SKM-1 (cell line): ENCODE measurements at regions not wholly inside any gene's neighbourhood (a gene's known extent, or its start where the extent isn't known, plus 50 kb on each side); places are given as distances from the start of the nearest gene placed in this dataset.

ENCODE experiments used
- DNase-seq: peaks from one replicate; lab custom pipeline; 2025; ENCODE audit not compliant: unreplicated experiment; lab: John Stamatoyannopoulos, UW

GRCh38 chr12:19855851-19856250, 416.6 kb downstream of the AEBP2 start:
- no peak for DNase-seq

- DNase-seq, result no peak
Measured at GRCh38 chr12:19856389-19856788, 417.1 kb downstream of the AEBP2 start.

GRCh38 chr12:19857204-19857603, 417.9 kb downstream of the AEBP2 start:
- no peak for DNase-seq

GRCh38 chr12:19867151-19867550, 427.9 kb downstream of the AEBP2 start:
- DNase-seq, result no peak

- DNase-seq, result no peak
Measured at GRCh38 chr12:19867970-19868369, 428.7 kb downstream of the AEBP2 start.

GRCh38 chr12:19869413-19869812, 430.1 kb downstream of the AEBP2 start:
- DNase-seq, result no peak

GRCh38 chr12:19872621-19873540, 433.6 kb downstream of the AEBP2 start:
- no peak for DNase-seq

GRCh38 chr12:19880076-19880475, 440.8 kb downstream of the AEBP2 start:
- no peak for DNase-seq

- DNase-seq, result no peak
Measured at GRCh38 chr12:19880721-19881120, 441.4 kb downstream of the AEBP2 start.

GRCh38 chr12:19882346-19882745, 443.1 kb downstream of the AEBP2 start:
- no peak for DNase-seq

GRCh38 chr12:19884021-19884492, 444.8 kb downstream of the AEBP2 start:
- no peak for DNase-seq

GRCh38 chr12:19885093-19885812, 446.0 kb downstream of the AEBP2 start:
- DNase-seq, result no peak

- no peak for DNase-seq
Measured at GRCh38 chr12:19886065-19886464, 446.8 kb downstream of the AEBP2 start.

GRCh38 chr12:19886639-19887064, 447.4 kb downstream of the AEBP2 start:
- DNase-seq, result no peak

GRCh38 chr12:19890024-19890423, 450.7 kb downstream of the AEBP2 start:
- no peak for DNase-seq

- no peak for DNase-seq
Measured at GRCh38 chr12:19891936-19892591, 452.8 kb downstream of the AEBP2 start.

- DNase-seq, result no peak
Measured at GRCh38 chr12:19893514-19893913, 454.2 kb downstream of the AEBP2 start.

- no peak for DNase-seq
Measured at GRCh38 chr12:19894050-19894449, 454.8 kb downstream of the AEBP2 start.

- no peak for DNase-seq
Measured at GRCh38 chr12:19894803-19895202, 455.5 kb downstream of the AEBP2 start.

GRCh38 chr12:19895246-19896020, 456.1 kb downstream of the AEBP2 start:
- no peak for DNase-seq

GRCh38 chr12:19896041-19896440, 456.7 kb downstream of the AEBP2 start:
- DNase-seq, result no peak
